ENCODE measurements at regions not wholly inside any gene's neighbourhood (a gene's known extent, or its start where the extent isn't known, plus 50 kb on each side); places are given as distances from the start of the nearest gene placed in this dataset.

DNA sequence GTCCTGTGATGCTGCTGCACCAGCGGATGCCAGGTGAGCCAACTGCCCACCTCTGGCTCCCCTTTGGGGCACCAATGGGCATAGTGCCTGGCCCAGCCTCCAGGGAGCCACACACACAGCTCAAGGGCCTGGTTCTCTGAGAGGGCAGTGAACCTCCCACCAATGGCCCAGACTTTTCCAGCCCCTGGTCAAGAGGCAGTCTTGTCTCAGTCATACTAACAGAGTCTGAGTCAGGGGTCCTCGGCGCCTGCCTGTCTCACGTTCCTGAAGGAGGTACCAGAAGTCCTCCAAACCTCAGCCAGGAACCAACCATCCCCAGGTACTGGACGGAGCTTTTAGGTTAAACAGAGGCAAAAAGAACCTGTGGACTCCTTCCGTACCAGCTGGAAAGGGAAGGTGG, 121.1 kb downstream of the C5orf15 start:
- TF ChIP-seq, protein P1, sequence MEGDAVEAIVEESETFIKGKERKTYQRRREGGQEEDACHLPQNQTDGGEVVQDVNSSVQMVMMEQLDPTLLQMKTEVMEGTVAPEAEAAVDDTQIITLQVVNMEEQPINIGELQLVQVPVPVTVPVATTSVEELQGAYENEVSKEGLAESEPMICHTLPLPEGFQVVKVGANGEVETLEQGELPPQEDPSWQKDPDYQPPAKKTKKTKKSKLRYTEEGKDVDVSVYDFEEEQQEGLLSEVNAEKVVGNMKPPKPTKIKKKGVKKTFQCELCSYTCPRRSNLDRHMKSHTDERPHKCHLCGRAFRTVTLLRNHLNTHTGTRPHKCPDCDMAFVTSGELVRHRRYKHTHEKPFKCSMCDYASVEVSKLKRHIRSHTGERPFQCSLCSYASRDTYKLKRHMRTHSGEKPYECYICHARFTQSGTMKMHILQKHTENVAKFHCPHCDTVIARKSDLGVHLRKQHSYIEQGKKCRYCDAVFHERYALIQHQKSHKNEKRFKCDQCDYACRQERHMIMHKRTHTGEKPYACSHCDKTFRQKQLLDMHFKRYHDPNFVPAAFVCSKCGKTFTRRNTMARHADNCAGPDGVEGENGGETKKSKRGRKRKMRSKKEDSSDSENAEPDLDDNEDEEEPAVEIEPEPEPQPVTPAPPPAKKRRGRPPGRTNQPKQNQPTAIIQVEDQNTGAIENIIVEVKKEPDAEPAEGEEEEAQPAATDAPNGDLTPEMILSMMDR (conservative IDR thresholded peaks at IDR 0.05; ENCODE audit: low read length), result no peak
- no peak for TF ChIP-seq EZH2phosphoT487 (IDR thresholded peaks at IDR 0.05; ENCODE audit: borderline replicate concordance)
